Esophagus (tissue), 2 donors: ENCODE measurements at regions not wholly inside any gene's neighbourhood (a gene's known extent, or its start where the extent isn't known, plus 50 kb on each side); places are given as distances from the start of the nearest gene placed in this dataset.

Experiments used
- H3K27ac ChIP-seq, 2 donors: one replicate each; pipeline ENCODE4 v1.5.1; 2013; ENCODE audit warnings: low read depth in 2 of 2, mild to moderate bottlenecking in 2 of 2, inconsistent platforms in 1 of 2, low read length in 1 of 2, moderate library complexity in 1 of 2
- H3K27me3 ChIP-seq, 2 donors: one replicate each; pipeline ENCODE4 v1.6.1; 2013; ENCODE audit warnings: low read length in 2 of 2, control low read depth in 1 of 2, mild to moderate bottlenecking in 1 of 2; ENCODE audit not compliant: insufficient read depth in 2 of 2, control insufficient read depth in 1 of 2
- H3K36me3 ChIP-seq, 2 donors: one replicate each; pipeline ENCODE4 v1.6.1; 2013; ENCODE audit warnings: low read length in 1 of 2; ENCODE audit not compliant: control insufficient read depth in 2 of 2, insufficient read depth in 2 of 2
- H3K4me1 ChIP-seq, 2 donors: one replicate each; pipeline ENCODE4 v1.6.1; 2013; ENCODE audit warnings: low read length in 1 of 2; ENCODE audit not compliant: control insufficient read depth in 2 of 2, insufficient read depth in 2 of 2
- H3K4me3 ChIP-seq, 2 donors: one replicate each; pipeline ENCODE4 v1.5.1; 2013; ENCODE audit warnings: low read length in 2 of 2, mild to moderate bottlenecking in 2 of 2, low read depth in 1 of 2, moderate library complexity in 1 of 2
- H3K9me3 ChIP-seq, 2 donors: one replicate each; pipeline ENCODE4 v1.6.1; 2013; ENCODE audit warnings: mild to moderate bottlenecking in 2 of 2, low read depth in 1 of 2, low read length in 1 of 2, moderate library complexity in 1 of 2; ENCODE audit not compliant: control insufficient read depth in 2 of 2, insufficient read depth in 1 of 2
- WGBS, 2 donors: extraction: QIAGEN DNeasy Blood & Tissue Kit; methylation state at CpG; one replicate each; pipeline ENCODE4 v1.1.7; 2013; 5-methylcytosine and 5-hydroxymethylcytosine counted together
- donor health status: healthy with polysubstance abuse.
- donor health status: Bipolar disorder and iron deficiency.

GRCh38 chr3:72633534-72633933 lies 214.7 kb downstream of the SHQ1 start:
- H3K4me1 ChIP-seq, result peaks cover 4 to 9% of the 10 kb centered on the region in 2 donors
- no peaks in the 10 kb centered on the region for H3K27me3 ChIP-seq
- no peaks in the 10 kb centered on the region for H3K9me3 ChIP-seq
- H3K36me3 ChIP-seq, result no peaks in the 10 kb centered on the region
- H3K4me3 ChIP-seq, result no peak overlapping the region
- H3K27ac ChIP-seq, result no peak overlapping the region
- 87 to 92% methylated on average over 5 of the region's 5 CpGs for WGBS, 2 donors

GRCh38 chr3:72633121-72633520 lies 215.1 kb downstream of the SHQ1 start:
- H3K27me3 ChIP-seq, result no peaks in the 10 kb centered on the region
- no peak overlapping the region for H3K4me3 ChIP-seq
- H3K36me3 ChIP-seq, result no peaks in the 10 kb centered on the region
- 81 to 88% methylated on average over 4 of the region's 4 CpGs for WGBS, 2 donors
- peaks cover 4 to 9% of the 10 kb centered on the region in 2 donors for H3K4me1 ChIP-seq
- no peaks in the 10 kb centered on the region for H3K9me3 ChIP-seq
- H3K27ac ChIP-seq, result no peak overlapping the region

- Histone ChIP-seq H3K27me3 (no peaks in the 10 kb centered on the region), H3K9me3 (no peaks in the 10 kb centered on the region), H3K4me1 (peaks cover 4 to 9% of the 10 kb centered on the region in 2 donors)
Observed at GRCh38 chr3:72632129-72632528, 216.1 kb downstream of the SHQ1 start.

GRCh38 chr3:72630969-72631344 lies 217.3 kb downstream of the SHQ1 start:
- H3K9me3 ChIP-seq, result no peaks in the 10 kb centered on the region
- H3K36me3 ChIP-seq, result no peaks in the 10 kb centered on the region
- no peak overlapping the region for H3K27ac ChIP-seq
- no peak overlapping the region for H3K4me3 ChIP-seq
- H3K27me3 ChIP-seq, result no peaks in the 10 kb centered on the region
- H3K4me1 ChIP-seq, result peaks cover 4 to 9% of the 10 kb centered on the region in 2 donors
- WGBS, 2 donors, result 86 to 88% methylated on average over 5 of the region's 5 CpGs

More at GRCh38 chr3:72632129-72632528, 216.1 kb downstream of the SHQ1 start:
- H3K36me3 ChIP-seq, result no peaks in the 10 kb centered on the region
- no peak overlapping the region for H3K4me3 ChIP-seq
- 94 to 95% methylated on average over 5 of the region's 5 CpGs for WGBS, 2 donors
- H3K27ac ChIP-seq, result no peak overlapping the region

GRCh38 chr3:72630327-72630968 lies 217.8 kb downstream of the SHQ1 start:
- Histone ChIP-seq H3K4me1 (peaks cover 4 to 9% of the 10 kb centered on the region in 2 donors), H3K27ac (no peak overlapping the region), H3K27me3 (no peaks in the 10 kb centered on the region), H3K9me3 (no peaks in the 10 kb centered on the region), H3K4me3 (no peak overlapping the region), H3K36me3 (no peaks in the 10 kb centered on the region)
- 47 to 76% methylated on average over 8 of the region's 8 CpGs for WGBS, 2 donors

GRCh38 chr3:72629191-72629631 lies 219.0 kb downstream of the SHQ1 start:
- no peaks in the 10 kb centered on the region for H3K36me3 ChIP-seq
- no peak overlapping the region for H3K4me3 ChIP-seq
- peaks cover 4 to 9% of the 10 kb centered on the region in 2 donors for H3K4me1 ChIP-seq
- H3K27ac ChIP-seq, result peak overlapping the region; percentile 77 to 78
- H3K9me3 ChIP-seq, result no peaks in the 10 kb centered on the region
- no peaks in the 10 kb centered on the region for H3K27me3 ChIP-seq
- WGBS, 2 donors, result 46% methylated on average over 3 of the region's 3 CpGs

- Histone ChIP-seq H3K4me1 (peaks cover 4 to 9% of the 10 kb centered on the region in 2 donors), H3K36me3 (no peaks in the 10 kb centered on the region), H3K27me3 (no peaks in the 10 kb centered on the region), H3K27ac (peak overlapping the region; percentile 45 to 86), H3K9me3 (no peaks in the 10 kb centered on the region), H3K4me3 (no peak overlapping the region)
- 53 to 63% methylated on average over 6 of the region's 6 CpGs for WGBS, 2 donors
Observed at GRCh38 chr3:72628065-72628464, 220.2 kb downstream of the SHQ1 start.

- H3K27ac ChIP-seq, result peak overlapping the region; percentile 3 to 66
- no peaks in the 10 kb centered on the region for H3K9me3 ChIP-seq
- H3K36me3 ChIP-seq, result no peaks in the 10 kb centered on the region
- no peaks in the 10 kb centered on the region for H3K27me3 ChIP-seq
- H3K4me3 ChIP-seq, result no peak overlapping the region
- H3K4me1 ChIP-seq, result peaks cover 4 to 9% of the 10 kb centered on the region in 2 donors
- 71 to 73% methylated on average over 4 of the region's 4 CpGs for WGBS, 2 donors
Observed at GRCh38 chr3:72627271-72627670, 221.0 kb downstream of the SHQ1 start.

GRCh38 chr3:72625602-72626337 lies 222.5 kb downstream of the SHQ1 start:
- H3K27me3 ChIP-seq, result no peaks in the 10 kb centered on the region
- peaks cover 4 to 9% of the 10 kb centered on the region in 2 donors for H3K4me1 ChIP-seq
- no peaks in the 10 kb centered on the region for H3K36me3 ChIP-seq
- H3K4me3 ChIP-seq, result no peak overlapping the region
- peak overlapping the region; percentile 39 to 65 for H3K27ac ChIP-seq
- no peaks in the 10 kb centered on the region for H3K9me3 ChIP-seq
- 51 to 72% methylated on average over 14 of the region's 14 CpGs for WGBS, 2 donors
